GM12878 (cell line): ENCODE measurements at regions not wholly inside any gene's neighbourhood (a gene's known extent, or its start where the extent isn't known, plus 50 kb on each side); places are given as distances from the start of the nearest gene placed in this dataset.

Source experiments
- ATAC-seq: fragments of 200-7000 bp; cut with Tn5 transposase; 3 replicates; pipeline ENCODE4 v1.9.1; 2020; ENCODE audit warnings: mild to moderate bottlenecking, moderate library complexity
- BruUV-seq: library from RNA; stranded (reverse); fragments of 400-500 nt; replicated peaks from 2 replicates; lab custom pipeline; 2021; lab: Mats Ljungman, UMichigan
- CTCF ChIA-PET: fragments of 300-600 bp; sonication (Branson Sonifier 250); formaldehyde crosslinking; extraction: SDS; loops from one replicate; lab custom pipeline; 2021; ENCODE audit warnings: inconsistent platforms; lab: Yijun Ruan, JAX
- POLR2A ChIA-PET: fragments of 350-600 bp; formaldehyde crosslinking; extraction: SDS; loops from one replicate; lab custom pipeline; 2021; ENCODE audit warnings: inconsistent platforms; lab: Charles Lee
- RAD21 ChIA-PET: fragments of 300-600 bp; sonication (Branson Sonifier 250); formaldehyde crosslinking; loops from one replicate; lab custom pipeline; 2023; ENCODE audit warnings: antibody characterized with exemption; ENCODE audit not compliant: unreplicated experiment; lab: Charles Lee
- SMC1A ChIA-PET: fragments of 300-600 bp; sonication (Branson Sonifier 250); formaldehyde crosslinking; loops from one replicate; lab custom pipeline; 2023; ENCODE audit not compliant: unreplicated experiment, uncharacterized antibody; lab: Charles Lee
- DNase-seq: peaks from one replicate; pipeline ENCODE4 v3.0.0-alpha.2; 2011; ENCODE audit warnings: low read depth, low spot score
- FAIRE-seq: peaks from 3 replicates; lab custom pipeline; 2011; peaks lifted over from hg19 to GRCh38; lab: Jason Lieb, UNC
- H2AFZ ChIP-seq: 2 replicates; pipeline ENCODE4 v1.6.0; 2011; ENCODE audit warnings: low read depth, low read length, control low read depth; ENCODE audit not compliant: control insufficient read depth
- H3K27ac ChIP-seq: 2 replicates; pipeline ENCODE4 v1.5.1; 2011; ENCODE audit warnings: control low read depth; ENCODE audit not compliant: control insufficient read depth, insufficient read depth
- H3K27me3 ChIP-seq, 2 experiments: replicated peaks in 1 of 2; 2 replicates each; pipeline versions ENCODE4 v1.6.0 to v1.6.1; 2011; ENCODE audit warnings: low read length in 1 of 2; ENCODE audit not compliant: control insufficient read depth in 2 of 2, insufficient read depth in 2 of 2
- H3K36me3 ChIP-seq, 2 experiments: 2 replicates each; pipeline ENCODE4 v1.5.1; 2011; ENCODE audit warnings: low read length in 1 of 2; ENCODE audit not compliant: control insufficient read depth in 2 of 2, insufficient read depth in 2 of 2
- H3K4me1 ChIP-seq: 2 replicates; pipeline ENCODE4 v1.6.1; 2011; ENCODE audit warnings: mild to moderate bottlenecking, low read length, moderate library complexity, mixed read lengths; ENCODE audit not compliant: control insufficient read depth, insufficient read depth
- H3K4me2 ChIP-seq: 2 replicates; pipeline ENCODE4 v1.6.0; 2011; ENCODE audit warnings: control low read depth; ENCODE audit not compliant: control insufficient read depth, insufficient read depth
- H3K4me3 ChIP-seq: fragments of 200-600 bp; sonication (generic); 2 replicates; pipeline ENCODE4 v1.5.1; 2016
- H3K79me2 ChIP-seq: 2 replicates; pipeline ENCODE4 v1.6.0; 2011; ENCODE audit warnings: low read length; ENCODE audit not compliant: control insufficient read depth, insufficient read depth
- H3K9ac ChIP-seq: 2 replicates; pipeline ENCODE4 v1.8.0; 2011; ENCODE audit warnings: low read length, control low read depth, mixed read lengths; ENCODE audit not compliant: control insufficient read depth, insufficient read depth
- H3K9me3 ChIP-seq: replicated peaks from 3 replicates; pipeline ENCODE4 v1.5.1; 2011; ENCODE audit warnings: mild to moderate bottlenecking, low read length; ENCODE audit not compliant: control insufficient read depth, insufficient read depth
- H4K20me1 ChIP-seq: 2 replicates; pipeline ENCODE4 v1.6.0; 2011; ENCODE audit not compliant: control insufficient read depth, insufficient read depth
- MEF2A ChIP-seq: IDR thresholded peaks from 2 replicates; pipeline ENCODE4 v1.6.1; 2011; ENCODE audit warnings: low read depth, mild to moderate bottlenecking, low read length, moderate library complexity; ENCODE audit not compliant: insufficient read depth
- YBX1 ChIP-seq: fragments of 450-650 bp; IDR thresholded peaks from 2 replicates; pipeline ENCODE4 v1.6.1; 2016; ENCODE audit warnings: antibody characterized with exemption
- ZNF207 ChIP-seq: fragments of 450-650 bp; IDR thresholded peaks from 2 replicates; pipeline ENCODE4 v1.6.1; 2014; ENCODE audit warnings: antibody characterized with exemption, mild to moderate bottlenecking, borderline replicate concordance
- WGBS: methylation state at CpG from one replicate; pipeline ENCODE4 v1.1.6; 2016; ENCODE audit warnings: low lambda C conversion rate; ENCODE audit not compliant: insufficient replicate concordance, insufficient coverage; ENCODE audit errors: missing lambda C conversion rate; 5-methylcytosine and 5-hydroxymethylcytosine counted together
- in situ Hi-C: fragments of 300-500 bp; cut with MboI; formaldehyde crosslinking; loops from 9 replicates; pipeline ENCODE4 v1.14.3; 2018; ENCODE audit warnings: mixed read lengths
- intact Hi-C: fragments of 100-400 bp; cut with micrococcal nuclease; formaldehyde crosslinking; loops from one replicate; pipeline ENCODE4 v1.14.2; 2022; ENCODE audit not compliant: unreplicated experiment
- TF ChIP-seq, protein P1 (sequence below): IDR thresholded peaks from 2 replicates; pipeline ENCODE4 v1.6.1; 2012; ENCODE audit warnings: low read depth, low read length, improper control_type of control experiment

DNA sequence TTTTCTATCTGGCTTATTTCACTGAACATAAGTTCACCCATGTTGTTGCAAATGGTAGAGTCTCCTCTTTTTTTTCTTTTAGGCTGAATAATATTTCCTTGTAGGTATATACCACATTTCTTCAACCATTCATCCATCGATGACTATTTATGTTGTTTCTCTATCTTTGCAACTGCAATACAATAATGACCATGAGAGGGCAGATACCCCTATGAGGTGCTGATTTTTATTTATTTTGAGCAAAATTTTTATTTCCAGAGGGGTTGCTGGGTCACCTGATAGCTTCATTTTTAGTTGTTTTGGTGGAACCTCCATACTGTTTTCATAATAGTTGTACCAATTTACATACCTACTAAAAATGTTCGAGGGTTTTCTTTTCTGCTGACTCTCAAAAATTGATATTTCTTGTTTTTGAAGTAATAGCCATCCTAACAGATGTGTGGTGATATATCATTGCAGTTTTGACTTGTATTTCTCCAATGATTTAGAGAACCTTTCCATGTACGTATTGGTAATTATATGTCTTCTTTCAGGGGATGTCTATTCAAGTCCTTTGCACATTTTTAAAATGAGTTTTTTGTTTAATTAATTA, 1697.0 kb downstream of the PCDH7 start:
- 10% methylated on average over 3 of the region's 3 CpGs for WGBS
- ChIA-PET CTCF (no interaction called here), SMC1A (interaction anchor here (1.3 kb wide), 1 partner anchor 19 kb away, joined by 3 read pairs; no protein-coding TSS in a partner anchor), RAD21 (no interaction called here), POLR2A (no interaction called here)
- H3K4me2 ChIP-seq: no peak overlapping the region
- no peak for TF ChIP-seq YBX1
- TF ChIP-seq ZNF207: no peak
- FAIRE-seq (no peak), DNase-seq (no peak), ATAC-seq (no peak)
- H3K9ac ChIP-seq: no peak overlapping the region
- no peaks in the 10 kb centered on the region for H4K20me1 ChIP-seq
- no peaks in the 10 kb centered on the region for H3K4me1 ChIP-seq
- BruUV-seq: no TSS peak
- in situ Hi-C loops (no loop called here), intact Hi-C loops (no loop called here)
- no peak overlapping the region for H3K27ac ChIP-seq
- no peaks in the 10 kb centered on the region for H3K79me2 ChIP-seq
- H3K36me3 ChIP-seq: no peaks in the 10 kb centered on the region
- no peaks in the 10 kb centered on the region for H3K9me3 ChIP-seq
- no peak overlapping the region for H3K4me3 ChIP-seq
- no peaks in the 10 kb centered on the region for H3K27me3 ChIP-seq
- H2AFZ ChIP-seq: no peak overlapping the region

DNA sequence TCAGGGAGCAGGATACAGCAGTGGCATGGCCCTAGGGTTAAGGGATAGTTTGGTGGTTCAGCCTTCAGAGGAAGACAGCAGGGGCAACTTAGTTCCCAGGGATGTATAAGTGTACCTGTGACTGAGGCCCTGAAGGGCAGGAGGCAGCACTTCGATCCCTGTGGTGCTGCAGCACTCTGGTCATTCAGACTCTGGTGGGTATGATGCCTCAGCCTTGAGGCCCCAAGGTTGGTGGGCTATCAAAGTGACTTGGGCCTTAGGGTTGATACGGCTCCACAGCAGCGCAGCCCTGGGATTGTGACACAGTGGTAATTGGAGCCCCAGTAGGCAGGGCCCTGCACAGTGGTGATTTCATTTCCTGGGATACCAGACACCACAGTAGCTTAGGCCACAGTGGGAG, 1703.1 kb downstream of the PCDH7 start:
- ChIA-PET RAD21 (no interaction called here), CTCF (no interaction called here), SMC1A (no interaction called here), POLR2A (no interaction called here)
- Histone ChIP-seq H2AFZ (no peak overlapping the region), H3K9me3 (no peaks in the 10 kb centered on the region), H3K79me2 (no peaks in the 10 kb centered on the region), H3K4me3 (no peak overlapping the region), H3K36me3 (no peaks in the 10 kb centered on the region), H3K9ac (no peak overlapping the region), H3K27me3 (no peaks in the 10 kb centered on the region), H3K27ac (no peak overlapping the region), H4K20me1 (no peaks in the 10 kb centered on the region), H3K4me1 (no peaks in the 10 kb centered on the region), H3K4me2 (no peak overlapping the region)
- in situ Hi-C loops (no loop called here), intact Hi-C loops (no loop called here)
- WGBS: 32% methylated on average over 3 of the region's 3 CpGs
- FAIRE-seq (no peak), DNase-seq (no peak), ATAC-seq (no peak)
- no TSS peak for BruUV-seq
- TF ChIP-seq, protein P1, sequence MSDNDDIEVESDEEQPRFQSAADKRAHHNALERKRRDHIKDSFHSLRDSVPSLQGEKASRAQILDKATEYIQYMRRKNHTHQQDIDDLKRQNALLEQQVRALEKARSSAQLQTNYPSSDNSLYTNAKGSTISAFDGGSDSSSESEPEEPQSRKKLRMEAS: no peak
- TF ChIP-seq MEF2A: no peak
